Breast epithelium (tissue), 4 donors: ENCODE measurements at regions not wholly inside any gene's neighbourhood (a gene's known extent, or its start where the extent isn't known, plus 50 kb on each side); places are given as distances from the start of the nearest gene placed in this dataset.

Experiments
- DNase-seq, 2 donors: peaks; one replicate each; pipeline ENCODE4 v3.0.0-alpha.2; 2019; ENCODE audit warnings: low spot score in 2 of 2
- H3K27ac ChIP-seq, 2 donors: fragments of 200-600 bp; sonication (generic) in 1 of 2; one replicate each; pipeline ENCODE4 v1.5.1; 2016 to 2019; ENCODE audit warnings: mild to moderate bottlenecking in 1 of 2
- H3K27me3 ChIP-seq, 2 donors: fragments of 200-600 bp; sonication (generic) in 1 of 2; one replicate each; pipeline versions ENCODE4 v1.5.1 to v1.6.0; 2017 to 2019; ENCODE audit warnings: control low read depth in 1 of 2, mild to moderate bottlenecking in 1 of 2
- H3K36me3 ChIP-seq: fragments of 200-600 bp; one replicate; pipeline ENCODE4 v1.5.1; 2019
- H3K4me1 ChIP-seq, 2 donors: fragments of 200-600 bp; sonication (generic); one replicate each; pipeline ENCODE4 v1.5.1; 2016 to 2019; ENCODE audit warnings: control low read depth in 1 of 2
- H3K4me3 ChIP-seq, 3 donors: fragments of 200-600 bp; sonication (generic); 1 replicate in 2 of 3; 2 replicates in 1 of 3; pipeline ENCODE4 v1.5.1; 2016 to 2019; ENCODE audit warnings: mild to moderate bottlenecking in 3 of 3, moderate library complexity in 2 of 3
- H3K9me3 ChIP-seq, 2 donors: fragments of 200-600 bp; sonication (generic) in 1 of 2; one replicate each; pipeline ENCODE4 v1.5.1; 2016 to 2019; ENCODE audit warnings: control low read depth in 1 of 2
- POLR2A ChIP-seq: fragments of 450-650 bp; IDR thresholded peaks from one replicate; pipeline ENCODE4 v1.6.1; 2016; ENCODE audit warnings: antibody characterized with exemption, mild to moderate bottlenecking, moderate library complexity
- POLR2AphosphoS5 ChIP-seq, 3 donors: sonication (generic); formaldehyde crosslinking; IDR thresholded peaks; one replicate each; pipeline ENCODE4 v1.6.1; 2017; ENCODE audit warnings: antibody characterized with exemption in 3 of 3
- intact Hi-C: fragments of 100-400 bp; cut with DNase I; formaldehyde crosslinking; loops from one replicate; pipeline ENCODE4 v1.15.1; 2023; ENCODE audit warnings: low total_unique reads
- TF ChIP-seq, protein P1 (sequence below), 3 donors: fragments of 450-650 bp; IDR thresholded peaks; one replicate each; pipeline ENCODE4 v1.5.1; 2016 to 2017; ENCODE audit warnings: antibody characterized with exemption in 3 of 3, mild to moderate bottlenecking in 3 of 3, moderate library complexity in 3 of 3

DNA sequence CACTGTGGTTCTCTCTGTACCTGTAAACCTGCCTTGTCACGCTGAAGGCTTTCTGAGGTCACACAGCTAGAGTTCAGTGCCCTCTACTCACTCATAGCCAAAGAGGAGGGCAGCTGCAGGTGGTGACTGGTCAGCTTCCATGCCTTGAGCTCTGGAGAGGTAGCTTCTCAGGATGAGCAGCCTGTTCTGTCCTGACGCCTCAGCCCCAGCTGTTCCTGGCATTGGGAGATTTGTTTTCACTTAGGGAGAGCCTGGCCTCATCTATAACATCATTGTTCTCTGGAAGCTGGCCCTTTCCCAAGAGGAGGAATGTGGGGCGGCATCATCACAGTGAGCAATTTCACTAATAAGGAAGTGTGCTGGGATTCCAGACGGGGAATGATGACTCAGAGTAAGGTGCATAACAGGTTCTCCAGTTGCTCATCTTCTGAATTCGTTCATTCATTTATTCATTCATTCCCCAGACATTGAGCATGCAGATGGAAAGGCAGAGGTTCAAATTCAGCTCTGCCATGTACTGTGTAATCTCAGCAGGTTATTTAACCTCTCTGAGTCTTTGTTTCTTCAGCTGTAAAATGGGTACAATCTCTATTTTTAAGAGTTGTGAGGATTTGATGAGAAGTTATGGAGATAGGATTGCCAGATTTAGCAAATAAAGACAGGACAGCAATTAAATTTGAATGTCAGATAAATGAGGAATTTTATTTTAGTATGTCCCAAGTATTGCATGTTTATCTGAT lies 255.8 kb upstream of the CRY1 start:
- Histone ChIP-seq H3K9me3 (no peaks in the 10 kb centered on the region), H3K4me3 (no peak overlapping the region), H3K27ac (peak overlapping the region; percentile 84 to 86), H3K27me3 (no peaks in the 10 kb centered on the region), H3K4me1 (no peaks in the 10 kb centered on the region), H3K36me3 (no peaks in the 10 kb centered on the region)
- intact Hi-C loops = no loop called here
- peak; percentile 66 to 97 for DNase-seq
- TF ChIP-seq POLR2AphosphoS5 (IDR thresholded peaks at IDR 0.05) = peak in 2 of 3 donors; percentile 13 to 41
- no peak for TF ChIP-seq POLR2A

DNA sequence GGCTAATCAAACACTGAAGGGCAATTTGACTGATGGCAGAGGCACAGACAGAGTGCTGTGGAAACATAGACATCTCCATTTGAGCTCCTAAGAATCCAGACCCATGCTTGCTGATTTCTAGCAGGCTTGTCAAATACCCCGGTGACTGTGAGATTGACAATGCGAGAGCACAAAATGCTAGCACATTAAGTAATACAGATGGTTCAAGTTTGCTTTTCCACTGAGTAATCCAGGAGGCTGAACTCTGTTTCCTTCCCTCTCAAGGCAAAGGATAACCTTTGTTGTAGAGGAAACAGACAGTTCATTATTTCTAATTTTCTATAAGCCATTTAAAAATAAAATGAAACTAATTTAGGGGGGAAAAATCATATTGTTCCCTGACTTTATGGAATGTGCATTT lies 256.5 kb upstream of the CRY1 start:
- no peak for DNase-seq
- H3K36me3 ChIP-seq = no peaks in the 10 kb centered on the region
- H3K27ac ChIP-seq = peak overlapping the region in 1 of 2 donors; percentile 5
- H3K27me3 ChIP-seq = no peaks in the 10 kb centered on the region
- H3K4me3 ChIP-seq = no peak overlapping the region
- no peaks in the 10 kb centered on the region for H3K9me3 ChIP-seq
- intact Hi-C loops = no loop called here
- no peaks in the 10 kb centered on the region for H3K4me1 ChIP-seq
- TF ChIP-seq, protein P1, sequence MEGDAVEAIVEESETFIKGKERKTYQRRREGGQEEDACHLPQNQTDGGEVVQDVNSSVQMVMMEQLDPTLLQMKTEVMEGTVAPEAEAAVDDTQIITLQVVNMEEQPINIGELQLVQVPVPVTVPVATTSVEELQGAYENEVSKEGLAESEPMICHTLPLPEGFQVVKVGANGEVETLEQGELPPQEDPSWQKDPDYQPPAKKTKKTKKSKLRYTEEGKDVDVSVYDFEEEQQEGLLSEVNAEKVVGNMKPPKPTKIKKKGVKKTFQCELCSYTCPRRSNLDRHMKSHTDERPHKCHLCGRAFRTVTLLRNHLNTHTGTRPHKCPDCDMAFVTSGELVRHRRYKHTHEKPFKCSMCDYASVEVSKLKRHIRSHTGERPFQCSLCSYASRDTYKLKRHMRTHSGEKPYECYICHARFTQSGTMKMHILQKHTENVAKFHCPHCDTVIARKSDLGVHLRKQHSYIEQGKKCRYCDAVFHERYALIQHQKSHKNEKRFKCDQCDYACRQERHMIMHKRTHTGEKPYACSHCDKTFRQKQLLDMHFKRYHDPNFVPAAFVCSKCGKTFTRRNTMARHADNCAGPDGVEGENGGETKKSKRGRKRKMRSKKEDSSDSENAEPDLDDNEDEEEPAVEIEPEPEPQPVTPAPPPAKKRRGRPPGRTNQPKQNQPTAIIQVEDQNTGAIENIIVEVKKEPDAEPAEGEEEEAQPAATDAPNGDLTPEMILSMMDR (IDR thresholded peaks at IDR 0.05) = no peak
- TF ChIP-seq POLR2AphosphoS5 (IDR thresholded peaks at IDR 0.05) (no peak), POLR2A (no peak)

DNA sequence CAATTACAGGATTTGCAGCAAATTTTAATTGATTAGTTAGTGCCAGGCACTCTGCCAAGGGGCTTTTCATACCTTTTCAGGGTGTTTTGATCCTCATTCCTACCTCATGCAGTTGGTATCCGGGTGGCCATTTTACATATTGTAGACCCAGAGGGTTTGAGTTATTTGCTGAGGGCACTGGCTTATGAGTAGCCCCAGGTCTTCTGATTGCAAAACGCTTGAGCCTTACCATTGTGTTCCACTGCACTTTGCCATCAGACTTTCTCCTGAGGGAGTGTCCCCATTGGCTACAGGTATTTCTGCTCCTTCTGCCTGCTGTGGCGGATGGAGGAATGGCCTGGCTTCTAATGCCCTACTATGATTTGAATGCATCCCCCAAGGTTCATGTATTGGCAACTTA lies 257.8 kb upstream of the CRY1 start:
- H3K4me1 ChIP-seq = no peaks in the 10 kb centered on the region
- H3K27me3 ChIP-seq = no peaks in the 10 kb centered on the region
- intact Hi-C loops = no loop called here
- no peak for TF ChIP-seq POLR2A
- no peak for TF ChIP-seq POLR2AphosphoS5 (IDR thresholded peaks at IDR 0.05)
- TF ChIP-seq, protein P1 (IDR thresholded peaks at IDR 0.05) = no peak
- H3K27ac ChIP-seq = no peak overlapping the region
- no peak overlapping the region for H3K4me3 ChIP-seq
- H3K36me3 ChIP-seq = no peaks in the 10 kb centered on the region
- DNase-seq = no peak
- H3K9me3 ChIP-seq = no peaks in the 10 kb centered on the region

DNA sequence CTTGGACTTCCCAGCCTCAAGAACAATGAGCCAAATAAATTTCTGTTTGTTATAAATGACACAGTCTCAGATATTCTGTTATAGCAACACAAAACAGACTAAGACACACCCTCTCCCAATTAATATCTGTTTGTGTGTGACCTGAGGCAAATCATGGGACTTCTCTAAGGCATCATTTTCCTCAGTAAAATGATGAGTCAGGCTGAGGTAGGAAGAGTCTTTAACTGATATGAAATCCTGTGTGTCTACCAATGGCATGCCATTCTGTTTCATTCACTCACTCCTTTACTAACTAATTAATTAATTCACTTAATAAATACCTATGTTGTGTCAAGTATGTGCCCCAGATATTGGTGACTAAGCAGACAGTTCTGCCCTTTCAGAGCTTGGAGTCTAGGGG lies 258.4 kb upstream of the CRY1 start:
- Histone ChIP-seq H3K27me3 (no peaks in the 10 kb centered on the region), H3K9me3 (no peaks in the 10 kb centered on the region), H3K4me3 (no peak overlapping the region), H3K36me3 (no peaks in the 10 kb centered on the region), H3K27ac (no peak overlapping the region), H3K4me1 (no peaks in the 10 kb centered on the region)
- no peak for TF ChIP-seq POLR2A
- DNase-seq = no peak
- intact Hi-C loops = no loop called here

DNA sequence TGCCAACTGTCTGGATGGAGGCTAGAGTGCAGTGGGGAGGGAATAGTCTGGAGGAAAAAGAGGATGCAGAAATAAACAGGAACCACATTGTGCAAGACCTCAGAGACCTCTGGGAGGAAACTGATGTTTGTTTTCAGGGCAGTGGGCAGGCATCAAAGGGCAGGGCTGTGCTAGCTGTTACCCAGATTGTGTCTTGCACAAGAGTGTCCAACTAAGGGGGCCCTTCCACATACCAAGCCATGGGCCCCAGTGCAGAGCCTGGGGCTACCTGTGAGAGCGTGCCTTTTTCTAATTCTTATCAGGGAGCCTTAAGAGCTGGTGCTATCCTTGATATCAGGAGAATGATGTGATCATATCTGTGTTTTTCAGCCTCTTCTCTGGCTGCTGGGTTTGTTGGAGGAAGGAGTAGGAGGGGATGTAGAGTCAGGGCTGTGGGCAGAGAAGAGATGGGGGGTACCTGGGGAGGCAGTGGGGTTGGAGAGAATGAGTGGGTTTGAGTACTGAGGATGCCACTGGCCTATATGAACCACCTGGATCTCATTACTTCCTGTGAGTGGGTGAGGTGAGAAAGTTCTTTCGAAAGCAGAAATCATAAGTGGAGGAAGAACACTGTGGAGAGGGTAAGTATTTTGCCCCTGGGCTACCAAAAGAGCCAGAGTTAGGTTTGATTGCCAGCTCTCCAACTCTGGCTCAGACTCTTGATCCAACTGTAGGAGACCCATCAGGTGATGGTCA lies 259.2 kb upstream of the CRY1 start:
- Histone ChIP-seq H3K36me3 (no peaks in the 10 kb centered on the region), H3K4me1 (no peaks in the 10 kb centered on the region), H3K4me3 (no peak overlapping the region), H3K27ac (no peak overlapping the region), H3K9me3 (no peaks in the 10 kb centered on the region), H3K27me3 (no peaks in the 10 kb centered on the region)
- TF ChIP-seq POLR2AphosphoS5 (IDR thresholded peaks at IDR 0.05) (no peak), POLR2A (no peak)
- TF ChIP-seq, protein P1 (IDR thresholded peaks at IDR 0.05) = no peak
- intact Hi-C loops = no loop called here
- DNase-seq = no peak

DNA sequence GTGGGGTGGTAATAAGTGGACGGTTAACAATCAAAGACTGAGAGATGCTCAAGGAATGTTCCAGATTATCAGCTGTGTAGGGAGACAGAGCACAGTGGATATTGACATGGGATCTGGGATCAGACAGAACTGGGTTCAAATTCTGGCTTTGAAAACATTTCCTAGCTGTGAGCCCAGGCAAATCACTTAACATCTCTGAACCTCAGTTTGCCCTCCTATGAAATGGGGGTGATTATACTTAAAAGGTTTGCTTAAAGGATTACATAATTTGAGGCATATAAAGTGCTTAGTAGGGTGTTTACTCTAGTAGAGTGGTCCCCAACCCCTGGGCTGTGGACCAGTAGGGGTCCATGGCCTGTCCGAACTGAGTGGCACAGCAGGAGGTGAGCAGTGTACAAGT lies 260.0 kb upstream of the CRY1 start:
- no peak overlapping the region for H3K4me3 ChIP-seq
- intact Hi-C loops = no loop called here
- peak overlapping the region in 1 of 2 donors; percentile 38 for H3K27ac ChIP-seq
- DNase-seq = no peak
- no peaks in the 10 kb centered on the region for H3K36me3 ChIP-seq
- H3K9me3 ChIP-seq = no peaks in the 10 kb centered on the region
- TF ChIP-seq POLR2A (no peak), POLR2AphosphoS5 (IDR thresholded peaks at IDR 0.05) (no peak)
- TF ChIP-seq, protein P1 (IDR thresholded peaks at IDR 0.05) = no peak
- no peaks in the 10 kb centered on the region for H3K4me1 ChIP-seq
- H3K27me3 ChIP-seq = no peaks in the 10 kb centered on the region
